Dermis microvascular lymphatic vessel endothelial cell (primary cell): ENCODE measurements at regions not wholly inside any gene's neighbourhood (a gene's known extent, or its start where the extent isn't known, plus 50 kb on each side); places are given as distances from the start of the nearest gene placed in this dataset.

ENCODE experiments used
- DNase-seq, 2 donors: peaks; one replicate each; pipeline versions ENCODE4 v3.0.0 to v3.0.0-alpha.2; 2010; ENCODE audit warnings: low read depth in 2 of 2

GRCh38 chr3:139732729-139733128 lies 55.0 kb upstream of the NMNAT3 start:
- DNase-seq, result no peak

DNA sequence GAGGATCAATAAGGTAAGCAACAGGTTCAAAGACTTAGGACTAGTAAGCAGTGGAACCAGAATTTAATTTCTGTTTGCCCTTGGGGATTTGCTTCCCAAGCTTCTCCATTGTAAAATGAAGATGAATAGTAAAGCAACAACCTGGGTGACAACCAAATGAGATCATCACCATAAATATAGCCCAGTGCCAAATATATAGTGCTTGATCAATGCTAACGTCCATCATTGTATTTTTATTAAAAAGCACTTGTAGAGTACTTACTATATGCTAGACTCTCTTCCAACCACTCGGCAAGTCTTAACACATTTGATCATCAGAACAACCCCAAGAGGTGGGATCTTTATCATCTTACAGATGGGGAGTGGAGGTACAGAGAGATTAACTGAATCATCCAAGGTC lies 51.5 kb upstream of the NMNAT3 start:
- no peak for DNase-seq

DNA sequence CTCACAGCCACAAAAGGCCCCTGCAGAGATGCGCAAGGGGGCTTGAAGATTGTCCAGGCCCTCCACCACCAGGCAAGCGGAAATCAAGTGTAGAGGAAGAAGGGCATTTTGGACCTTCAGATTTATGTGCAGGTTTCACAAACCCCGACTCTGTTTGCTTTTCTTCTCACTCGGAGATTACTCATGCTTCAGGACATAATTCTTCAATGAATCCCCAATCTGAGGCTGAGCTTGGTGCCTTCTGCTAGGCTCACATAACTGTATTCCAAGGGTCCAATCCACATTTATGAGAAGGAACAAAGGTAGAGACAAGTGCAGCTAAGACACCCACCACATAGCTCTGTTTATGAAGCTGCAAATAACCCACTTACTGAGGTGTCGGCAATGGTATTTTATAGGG lies 50.6 kb upstream of the NMNAT3 start:
- no peak for DNase-seq
